ENCODE measurements at regions not wholly inside any gene's neighbourhood (a gene's known extent, or its start where the extent isn't known, plus 50 kb on each side); places are given as distances from the start of the nearest gene placed in this dataset.

GRCh38 chr2:220892018-220892634 is 680.0 kb downstream of the EPHA4 start:
- DNase-seq (ENCODE audit: low read depth in 2 of 2): no peak

GRCh38 chr2:220893411-220893810 is 678.7 kb downstream of the EPHA4 start:
- DNase-seq (ENCODE audit: low read depth in 2 of 2): no peak

DNA sequence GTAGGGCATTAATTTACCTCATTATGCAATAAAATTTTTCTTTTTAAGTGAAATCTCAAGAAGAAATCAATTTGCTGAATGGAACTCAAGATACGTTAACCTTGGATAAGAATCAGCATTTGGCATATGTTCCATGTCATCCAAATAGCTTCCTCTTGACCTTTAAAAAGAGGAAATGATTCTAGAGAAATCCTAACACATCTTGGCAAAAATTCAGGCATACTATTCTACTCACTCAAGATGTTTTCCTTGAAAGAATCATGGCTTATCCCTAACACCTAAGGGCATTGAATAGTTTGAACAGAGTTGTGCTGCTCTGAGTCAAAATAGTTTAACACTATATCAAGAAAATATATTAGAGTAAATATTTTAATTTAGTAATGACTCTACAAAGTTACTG is 678.0 kb downstream of the EPHA4 start:
- no peak for DNase-seq (ENCODE audit: low read depth in 2 of 2)

GRCh38 chr2:220899492-220899891 is 672.6 kb downstream of the EPHA4 start:
- no peak for DNase-seq (ENCODE audit: low read depth in 2 of 2)

DNA sequence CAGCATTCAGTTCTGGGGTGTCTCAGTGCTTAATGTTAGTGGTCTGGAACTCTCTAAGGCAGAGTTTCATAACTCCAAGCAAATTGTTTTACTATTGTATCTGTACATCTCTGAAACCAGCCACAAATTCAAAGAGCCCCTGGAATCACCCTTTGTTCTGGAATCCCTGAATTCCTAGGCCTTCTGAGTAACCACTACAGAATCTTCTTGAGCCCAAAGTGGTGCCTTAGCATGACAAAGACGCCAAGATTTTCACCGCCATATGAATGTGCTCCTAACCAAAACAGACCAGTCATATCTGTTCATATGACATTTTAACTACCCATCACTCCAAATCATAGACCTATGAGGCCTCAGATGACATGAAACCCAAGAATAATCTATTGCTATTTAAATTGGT is 668.1 kb downstream of the EPHA4 start:
- no peak for DNase-seq (ENCODE audit: low read depth in 2 of 2)

GRCh38 chr2:220913384-220913783 is 658.7 kb downstream of the EPHA4 start:
- DNase-seq (ENCODE audit: low read depth in 2 of 2): no peak

- no peak for DNase-seq (ENCODE audit: low read depth in 2 of 2)
Observed at GRCh38 chr2:220915092-220915623, 656.9 kb downstream of the EPHA4 start.

DNA sequence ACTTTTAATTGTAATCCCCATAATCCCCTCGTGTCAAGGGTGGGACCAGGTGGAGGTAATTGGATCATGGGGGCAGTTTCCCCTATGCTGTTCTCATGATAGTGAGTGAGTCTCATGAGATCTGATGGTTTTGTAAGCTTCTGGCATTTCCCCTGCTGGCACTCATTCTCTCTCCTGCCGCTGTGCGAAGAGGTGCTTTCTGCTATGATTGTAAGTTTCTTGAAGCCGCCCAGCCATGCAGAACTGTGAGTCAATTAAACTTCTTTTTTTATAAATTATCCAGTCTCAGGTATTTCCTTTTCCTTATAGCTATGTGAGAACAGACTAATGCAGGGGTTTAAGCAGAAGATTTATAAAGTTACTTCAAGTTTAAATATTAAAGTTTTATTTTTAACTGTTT is 655.2 kb downstream of the EPHA4 start:
- DNase-seq (ENCODE audit: low read depth in 2 of 2): no peak

DNA sequence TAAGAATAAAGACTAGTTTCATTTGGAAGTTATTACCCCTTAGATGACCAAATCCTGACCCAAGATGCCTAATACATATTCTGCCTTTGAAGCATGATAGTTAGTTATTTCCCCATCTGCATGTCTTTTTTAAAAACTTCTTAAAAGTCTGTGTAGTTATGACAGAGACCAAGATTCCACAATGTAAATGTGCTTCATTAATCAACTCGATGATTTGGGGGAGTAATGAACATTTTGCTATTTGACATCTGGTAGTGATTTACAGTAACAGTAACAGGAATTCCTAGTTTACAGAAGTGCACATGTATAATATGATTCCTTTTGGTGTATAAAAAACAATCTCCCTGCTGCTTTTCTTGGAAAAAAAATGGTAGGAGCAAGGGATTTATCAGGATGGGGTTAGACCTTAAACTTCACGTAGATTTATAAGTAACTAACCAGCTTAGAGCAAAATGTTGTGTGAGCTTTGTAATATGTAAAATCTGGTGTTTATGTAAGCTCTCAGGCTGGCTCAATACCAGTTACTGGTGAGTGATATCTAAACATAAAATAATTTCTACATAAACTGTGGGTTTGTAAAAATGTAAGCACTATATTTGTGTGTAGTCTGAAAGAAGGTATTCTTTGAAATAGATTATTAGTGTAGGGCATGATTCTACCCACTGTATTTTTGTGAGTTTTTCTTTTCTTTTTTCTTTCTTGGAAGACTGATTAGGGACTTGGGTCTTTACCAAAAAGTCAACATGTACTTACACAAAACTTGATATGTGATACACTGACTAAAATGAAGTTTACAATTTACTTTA is 641.6 kb downstream of the EPHA4 start:
- DNase-seq (ENCODE audit: low read depth in 2 of 2): peak; percentile 3 to 5

DNA sequence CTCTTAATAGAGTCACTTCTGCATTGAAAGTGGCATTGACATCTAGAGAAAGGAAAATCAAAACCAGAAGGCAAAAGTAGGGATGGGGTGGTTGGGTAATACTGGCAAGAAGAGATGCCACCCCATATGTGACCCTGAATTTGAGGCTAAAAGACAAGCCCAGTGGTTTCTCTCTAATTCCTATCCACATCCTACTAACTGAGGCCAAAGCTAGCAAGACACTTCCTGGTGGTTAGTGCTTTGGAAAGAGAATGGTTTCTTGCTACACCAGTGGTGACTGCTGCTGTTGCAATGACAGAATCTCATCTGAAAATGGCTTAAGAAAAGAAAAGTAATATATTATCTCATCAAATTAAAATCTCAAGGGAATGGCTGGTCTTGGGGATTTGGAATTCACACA is 640.6 kb downstream of the EPHA4 start:
- DNase-seq (ENCODE audit: low read depth in 2 of 2): no peak

DNA sequence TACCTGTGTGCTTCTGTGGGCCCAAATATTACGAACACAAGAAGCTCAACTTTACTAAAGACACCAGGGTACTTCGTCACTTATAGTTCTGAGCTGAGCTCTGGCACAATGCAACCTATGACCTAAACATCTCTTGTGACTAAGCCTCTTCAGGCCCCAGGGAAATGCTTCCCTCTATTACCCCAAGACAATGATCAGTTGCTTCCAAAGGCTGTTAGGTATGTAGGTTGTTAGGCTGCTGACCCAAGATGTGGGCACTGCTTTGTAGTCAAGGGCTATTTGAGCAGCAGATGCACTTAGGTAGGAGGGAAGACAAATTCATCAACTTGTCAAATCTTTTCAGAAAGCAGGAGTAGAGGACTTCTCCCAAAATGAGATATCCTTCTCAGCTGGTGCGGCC is 640.1 kb downstream of the EPHA4 start:
- no peak for DNase-seq (ENCODE audit: low read depth in 2 of 2)

- no peak for DNase-seq (ENCODE audit: low read depth in 2 of 2)
Observed at GRCh38 chr2:220935789-220936321, 636.2 kb downstream of the EPHA4 start.

GRCh38 chr2:220936641-220937197 is 635.4 kb downstream of the EPHA4 start:
- DNase-seq (ENCODE audit: low read depth in 2 of 2): no peak

GRCh38 chr2:220937245-220937644 is 634.9 kb downstream of the EPHA4 start:
- DNase-seq (ENCODE audit: low read depth in 2 of 2): no peak

GRCh38 chr2:220940646-220941045 is 631.5 kb downstream of the EPHA4 start:
- no peak for DNase-seq (ENCODE audit: low read depth in 2 of 2)

GRCh38 chr2:220941683-220942082 is 630.4 kb downstream of the EPHA4 start:
- no peak for DNase-seq (ENCODE audit: low read depth in 2 of 2)

DNA sequence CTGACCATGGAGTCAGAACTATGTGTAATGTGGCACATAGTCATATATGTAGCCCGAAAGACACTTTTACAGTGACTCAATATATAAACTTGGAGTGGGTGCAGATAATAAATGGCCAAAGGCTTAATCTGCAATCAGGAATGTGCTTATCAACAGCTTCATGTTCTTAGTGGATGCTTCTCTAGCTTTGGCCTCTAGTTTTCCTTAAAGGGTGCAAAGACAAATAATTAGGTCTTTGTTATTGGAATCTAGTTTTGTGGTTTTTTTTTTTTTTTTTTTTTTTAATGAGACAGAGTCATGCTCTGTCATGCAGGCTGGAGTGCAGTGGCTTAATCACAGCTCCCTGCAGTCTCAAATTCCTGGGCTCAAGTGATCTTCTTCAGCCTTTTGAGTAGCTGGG is 625.6 kb downstream of the EPHA4 start:
- DNase-seq (ENCODE audit: low read depth in 2 of 2): no peak

- no peak for DNase-seq (ENCODE audit: low read depth in 2 of 2)
Observed at GRCh38 chr2:220948579-220948978, 623.5 kb downstream of the EPHA4 start.

GRCh38 chr2:220949466-220949865 is 622.6 kb downstream of the EPHA4 start:
- no peak for DNase-seq (ENCODE audit: low read depth in 2 of 2)

GRCh38 chr2:220955776-220956175 is 616.3 kb downstream of the EPHA4 start:
- DNase-seq (ENCODE audit: low read depth in 2 of 2): no peak

DNA sequence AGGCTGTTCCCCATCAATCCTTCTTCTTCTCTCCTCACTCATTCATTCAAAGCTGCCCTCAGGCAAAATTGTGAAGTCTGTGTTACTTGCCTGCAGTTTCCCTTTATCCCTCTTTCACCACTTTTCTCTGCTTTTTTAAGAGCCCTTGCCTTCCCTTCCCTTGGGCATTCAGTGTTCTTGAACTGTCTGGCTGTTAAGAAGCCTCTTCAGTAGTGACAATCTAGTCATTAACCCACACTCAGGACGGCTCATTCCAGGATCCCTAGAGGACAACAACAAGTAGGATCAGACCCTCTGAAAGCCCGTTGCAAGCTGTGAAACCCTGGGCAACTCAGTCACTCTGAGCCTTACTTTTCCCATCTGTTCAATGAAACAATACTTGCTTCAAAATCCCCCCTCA is 615.7 kb downstream of the EPHA4 start:
- no peak for DNase-seq (ENCODE audit: low read depth in 2 of 2)

GRCh38 chr2:220959391-220959802 is 612.7 kb downstream of the EPHA4 start:
- DNase-seq (ENCODE audit: low read depth in 2 of 2): no peak

Measured in fibroblast of skin of left quadriceps (primary cell).